ENCODE measurements at regions not wholly inside any gene's neighbourhood (a gene's known extent, or its start where the extent isn't known, plus 50 kb on each side); places are given as distances from the start of the nearest gene placed in this dataset.

DNA sequence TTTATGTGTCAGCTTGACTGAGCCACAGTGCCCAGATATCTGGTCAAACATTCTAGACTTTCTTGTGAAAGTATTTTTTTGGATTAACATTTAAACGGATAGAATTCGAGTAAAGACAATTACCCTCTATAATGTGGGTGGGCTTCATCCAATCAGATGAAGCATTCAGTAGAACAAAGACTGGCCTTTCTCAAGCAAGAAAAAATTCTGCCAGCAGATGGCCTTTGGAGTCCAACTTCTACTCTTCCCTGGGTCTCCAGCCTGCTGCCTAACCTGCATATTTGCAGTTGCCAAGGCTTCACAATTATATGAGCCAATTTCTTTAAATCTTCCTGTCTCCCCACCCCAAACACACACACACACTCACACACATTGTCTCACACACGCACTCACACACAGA is 86.4 kb downstream of the MED10 start:
- TF ChIP-seq, protein P1, sequence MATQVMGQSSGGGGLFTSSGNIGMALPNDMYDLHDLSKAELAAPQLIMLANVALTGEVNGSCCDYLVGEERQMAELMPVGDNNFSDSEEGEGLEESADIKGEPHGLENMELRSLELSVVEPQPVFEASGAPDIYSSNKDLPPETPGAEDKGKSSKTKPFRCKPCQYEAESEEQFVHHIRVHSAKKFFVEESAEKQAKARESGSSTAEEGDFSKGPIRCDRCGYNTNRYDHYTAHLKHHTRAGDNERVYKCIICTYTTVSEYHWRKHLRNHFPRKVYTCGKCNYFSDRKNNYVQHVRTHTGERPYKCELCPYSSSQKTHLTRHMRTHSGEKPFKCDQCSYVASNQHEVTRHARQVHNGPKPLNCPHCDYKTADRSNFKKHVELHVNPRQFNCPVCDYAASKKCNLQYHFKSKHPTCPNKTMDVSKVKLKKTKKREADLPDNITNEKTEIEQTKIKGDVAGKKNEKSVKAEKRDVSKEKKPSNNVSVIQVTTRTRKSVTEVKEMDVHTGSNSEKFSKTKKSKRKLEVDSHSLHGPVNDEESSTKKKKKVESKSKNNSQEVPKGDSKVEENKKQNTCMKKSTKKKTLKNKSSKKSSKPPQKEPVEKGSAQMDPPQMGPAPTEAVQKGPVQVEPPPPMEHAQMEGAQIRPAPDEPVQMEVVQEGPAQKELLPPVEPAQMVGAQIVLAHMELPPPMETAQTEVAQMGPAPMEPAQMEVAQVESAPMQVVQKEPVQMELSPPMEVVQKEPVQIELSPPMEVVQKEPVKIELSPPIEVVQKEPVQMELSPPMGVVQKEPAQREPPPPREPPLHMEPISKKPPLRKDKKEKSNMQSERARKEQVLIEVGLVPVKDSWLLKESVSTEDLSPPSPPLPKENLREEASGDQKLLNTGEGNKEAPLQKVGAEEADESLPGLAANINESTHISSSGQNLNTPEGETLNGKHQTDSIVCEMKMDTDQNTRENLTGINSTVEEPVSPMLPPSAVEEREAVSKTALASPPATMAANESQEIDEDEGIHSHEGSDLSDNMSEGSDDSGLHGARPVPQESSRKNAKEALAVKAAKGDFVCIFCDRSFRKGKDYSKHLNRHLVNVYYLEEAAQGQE (IDR thresholded peaks at IDR 0.05; ENCODE audit: insufficient replicate concordance, low read depth), result no peak
- TF ChIP-seq, protein P2, sequence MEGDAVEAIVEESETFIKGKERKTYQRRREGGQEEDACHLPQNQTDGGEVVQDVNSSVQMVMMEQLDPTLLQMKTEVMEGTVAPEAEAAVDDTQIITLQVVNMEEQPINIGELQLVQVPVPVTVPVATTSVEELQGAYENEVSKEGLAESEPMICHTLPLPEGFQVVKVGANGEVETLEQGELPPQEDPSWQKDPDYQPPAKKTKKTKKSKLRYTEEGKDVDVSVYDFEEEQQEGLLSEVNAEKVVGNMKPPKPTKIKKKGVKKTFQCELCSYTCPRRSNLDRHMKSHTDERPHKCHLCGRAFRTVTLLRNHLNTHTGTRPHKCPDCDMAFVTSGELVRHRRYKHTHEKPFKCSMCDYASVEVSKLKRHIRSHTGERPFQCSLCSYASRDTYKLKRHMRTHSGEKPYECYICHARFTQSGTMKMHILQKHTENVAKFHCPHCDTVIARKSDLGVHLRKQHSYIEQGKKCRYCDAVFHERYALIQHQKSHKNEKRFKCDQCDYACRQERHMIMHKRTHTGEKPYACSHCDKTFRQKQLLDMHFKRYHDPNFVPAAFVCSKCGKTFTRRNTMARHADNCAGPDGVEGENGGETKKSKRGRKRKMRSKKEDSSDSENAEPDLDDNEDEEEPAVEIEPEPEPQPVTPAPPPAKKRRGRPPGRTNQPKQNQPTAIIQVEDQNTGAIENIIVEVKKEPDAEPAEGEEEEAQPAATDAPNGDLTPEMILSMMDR (IDR thresholded peaks at IDR 0.05; ENCODE audit: insufficient read depth, low read length), result no peak
- no peak for TF ChIP-seq POLR2AphosphoS5 (IDR thresholded peaks at IDR 0.05; ENCODE audit: low read depth)
- TF ChIP-seq GABPA (IDR thresholded peaks at IDR 0.05; ENCODE audit: low read depth), result no peak
- no peak for TF ChIP-seq SPI1 (IDR thresholded peaks at IDR 0.05; ENCODE audit: borderline replicate concordance, low read depth)

Measured in HL-60 (cell line).